ENCODE measurements at regions not wholly inside any gene's neighbourhood (a gene's known extent, or its start where the extent isn't known, plus 50 kb on each side); places are given as distances from the start of the nearest gene placed in this dataset.

- no peak overlapping the region for H3K4me3 Mint-ChIP-seq (ENCODE audit: unreplicated experiment)
These were observed 178.3 kb upstream of the LRATD1 start for GRCh38 chr2:14454202-14454601.

GRCh38 chr2:14459786-14460325, 172.7 kb upstream of the LRATD1 start:
- Mint-ChIP-seq H3K36me3 (ENCODE audit: low read depth, unreplicated experiment) (peaks cover 5% of the 10 kb centered on the region), H3K27ac (ENCODE audit: unreplicated experiment) (no peak overlapping the region), H3K4me3 (ENCODE audit: unreplicated experiment) (no peak overlapping the region)

More at GRCh38 chr2:14454202-14454601, 178.3 kb upstream of the LRATD1 start:
- TF ChIP-seq CTCF (IDR thresholded peaks at IDR 0.05; ENCODE audit: unreplicated experiment) = no peak
- H3K27ac Mint-ChIP-seq (ENCODE audit: unreplicated experiment) = no peak overlapping the region
- H3K36me3 Mint-ChIP-seq (ENCODE audit: low read depth, unreplicated experiment) = peaks cover 5% of the 10 kb centered on the region
- no peak for DNase-seq (ENCODE audit: low spot score)
- H3K9me3 Mint-ChIP-seq (ENCODE audit: unreplicated experiment) = peaks cover 5% of the 10 kb centered on the region
- H3K4me1 Mint-ChIP-seq (ENCODE audit: unreplicated experiment) = no peaks in the 10 kb centered on the region
- no peaks in the 10 kb centered on the region for H3K27me3 Mint-ChIP-seq (ENCODE audit: unreplicated experiment)

GRCh38 chr2:14475994-14476393, 156.5 kb upstream of the LRATD1 start:
- H3K27ac Mint-ChIP-seq (ENCODE audit: unreplicated experiment) = no peak overlapping the region
- TF ChIP-seq CTCF (IDR thresholded peaks at IDR 0.05; ENCODE audit: unreplicated experiment) = no peak
- no peaks in the 10 kb centered on the region for H3K36me3 Mint-ChIP-seq (ENCODE audit: low read depth, unreplicated experiment)
- no peak for DNase-seq (ENCODE audit: low spot score)
- H3K27me3 Mint-ChIP-seq (ENCODE audit: unreplicated experiment) = no peaks in the 10 kb centered on the region
- H3K4me1 Mint-ChIP-seq (ENCODE audit: unreplicated experiment) = no peaks in the 10 kb centered on the region
- H3K9me3 Mint-ChIP-seq (ENCODE audit: unreplicated experiment) = no peaks in the 10 kb centered on the region
- H3K4me3 Mint-ChIP-seq (ENCODE audit: unreplicated experiment) = no peak overlapping the region

More at GRCh38 chr2:14459786-14460325, 172.7 kb upstream of the LRATD1 start:
- DNase-seq (ENCODE audit: low spot score) = no peak
- no peaks in the 10 kb centered on the region for H3K27me3 Mint-ChIP-seq (ENCODE audit: unreplicated experiment)
- TF ChIP-seq CTCF (IDR thresholded peaks at IDR 0.05; ENCODE audit: unreplicated experiment) = no peak
- H3K9me3 Mint-ChIP-seq (ENCODE audit: unreplicated experiment) = peaks cover 5% of the 10 kb centered on the region
- no peaks in the 10 kb centered on the region for H3K4me1 Mint-ChIP-seq (ENCODE audit: unreplicated experiment)

GRCh38 chr2:14479486-14479885, 153.0 kb upstream of the LRATD1 start:
- Mint-ChIP-seq H3K27ac (ENCODE audit: unreplicated experiment) (no peak overlapping the region), H3K4me3 (ENCODE audit: unreplicated experiment) (no peak overlapping the region), H3K9me3 (ENCODE audit: unreplicated experiment) (no peaks in the 10 kb centered on the region), H3K27me3 (ENCODE audit: unreplicated experiment) (no peaks in the 10 kb centered on the region), H3K36me3 (ENCODE audit: low read depth, unreplicated experiment) (no peaks in the 10 kb centered on the region), H3K4me1 (ENCODE audit: unreplicated experiment) (no peaks in the 10 kb centered on the region)
- no peak for DNase-seq (ENCODE audit: low spot score)
- no peak for TF ChIP-seq CTCF (IDR thresholded peaks at IDR 0.05; ENCODE audit: unreplicated experiment)

GRCh38 chr2:14480120-14480519, 152.4 kb upstream of the LRATD1 start:
- Mint-ChIP-seq H3K9me3 (ENCODE audit: unreplicated experiment) (no peaks in the 10 kb centered on the region), H3K4me3 (ENCODE audit: unreplicated experiment) (no peak overlapping the region), H3K27ac (ENCODE audit: unreplicated experiment) (no peak overlapping the region), H3K36me3 (ENCODE audit: low read depth, unreplicated experiment) (no peaks in the 10 kb centered on the region), H3K4me1 (ENCODE audit: unreplicated experiment) (no peaks in the 10 kb centered on the region), H3K27me3 (ENCODE audit: unreplicated experiment) (no peaks in the 10 kb centered on the region)
- no peak for TF ChIP-seq CTCF (IDR thresholded peaks at IDR 0.05; ENCODE audit: unreplicated experiment)
- no peak for DNase-seq (ENCODE audit: low spot score)
